Natural killer cell (primary cell): ENCODE measurements at regions not wholly inside any gene's neighbourhood (a gene's known extent, or its start where the extent isn't known, plus 50 kb on each side); places are given as distances from the start of the nearest gene placed in this dataset.

Experiments used
- ATAC-seq, 3 donors: fragments of 150-1000 bp in 2 of 3; fragments of 200-7000 bp in 1 of 3; cut with Tn5 transposase; 1 replicate in 1 of 3; 2 replicates in 2 of 3; pipeline ENCODE4 v1.10.0; 2021; ENCODE audit warnings: mild to moderate bottlenecking in 2 of 3, moderate library complexity in 2 of 3
- DNase-seq, 2 donors: peaks; one replicate each; pipeline versions ENCODE4 v3.0.0 to v3.0.0-alpha.2; 2013 to 2021; ENCODE audit warnings: mixed read lengths in 1 of 2
- H3K27ac ChIP-seq: one replicate; pipeline ENCODE4 v1.5.1; 2013; ENCODE audit warnings: mild to moderate bottlenecking, low read length
- H3K27me3 ChIP-seq: one replicate; pipeline ENCODE4 v1.6.1; 2013; ENCODE audit warnings: low read length; ENCODE audit not compliant: control insufficient read depth, insufficient read depth
- H3K36me3 ChIP-seq: one replicate; pipeline ENCODE4 v1.6.1; 2013; ENCODE audit warnings: low read length; ENCODE audit not compliant: control insufficient read depth, insufficient read depth
- H3K4me1 ChIP-seq: one replicate; pipeline ENCODE4 v1.6.1; 2013; ENCODE audit warnings: low read length; ENCODE audit not compliant: control insufficient read depth, insufficient read depth
- H3K4me3 ChIP-seq: one replicate; pipeline ENCODE4 v1.5.1; 2013; ENCODE audit warnings: low read length
- H3K9me3 ChIP-seq: one replicate; pipeline ENCODE4 v1.6.1; 2013; ENCODE audit warnings: low read length; ENCODE audit not compliant: control insufficient read depth, insufficient read depth
- H3K27ac Mint-ChIP-seq, 2 donors: one replicate each; pipeline ENCODE4 v1.8.0; 2022; ENCODE audit warnings: mild to moderate bottlenecking in 2 of 2, mixed read lengths in 2 of 2, moderate library complexity in 1 of 2
- H3K27me3 Mint-ChIP-seq, 2 donors: one replicate each; pipeline ENCODE4 v1.8.0; 2022; ENCODE audit warnings: low read depth in 2 of 2, mixed read lengths in 2 of 2
- H3K36me3 Mint-ChIP-seq: one replicate; pipeline ENCODE4 v1.8.0; 2022; ENCODE audit warnings: mixed read lengths
- H3K4me1 Mint-ChIP-seq, 2 donors: one replicate each; pipeline ENCODE4 v1.8.0; 2022; ENCODE audit warnings: mixed read lengths in 2 of 2
- H3K4me3 Mint-ChIP-seq: one replicate; pipeline ENCODE4 v1.8.0; 2022; ENCODE audit warnings: mild to moderate bottlenecking, moderate library complexity, mixed read lengths
- H3K9me3 Mint-ChIP-seq, 2 donors: one replicate each; pipeline ENCODE4 v1.8.0; 2022; ENCODE audit warnings: mixed read lengths in 2 of 2
- CTCF ChIP-seq: fragments of 200-600 bp; IDR thresholded peaks from one replicate; pipeline ENCODE4 v1.8.0; 2022; ENCODE audit warnings: antibody characterized with exemption
- WGBS: methylation state at CpG from one replicate; pipeline ENCODE4 v1.1.7; 2013; ENCODE audit warnings: missing lambda C conversion rate; ENCODE audit not compliant: insufficient coverage; 5-methylcytosine and 5-hydroxymethylcytosine counted together
- intact Hi-C: fragments of 100-400 bp; cut with micrococcal nuclease; formaldehyde crosslinking; loops from one replicate; pipeline ENCODE4 v1.14.2; 2022

GRCh38 chr6:18326001-18326400 lies 61.1 kb upstream of the RNF144B start:
- H3K9me3 Mint-ChIP-seq: no peaks in the 10 kb centered on the region
- TF ChIP-seq CTCF: no peak
- DNase-seq: no peak
- no peak overlapping the region for H3K4me3 ChIP-seq
- no peaks in the 10 kb centered on the region for H3K4me1 Mint-ChIP-seq
- no peak overlapping the region for H3K4me3 Mint-ChIP-seq
- no peak for ATAC-seq
- no peaks in the 10 kb centered on the region for H3K9me3 ChIP-seq
- H3K27ac Mint-ChIP-seq: no peak overlapping the region
- H3K27me3 Mint-ChIP-seq: peaks cover 0 to 11% of the 10 kb centered on the region in 2 donors
- H3K27me3 ChIP-seq: no peaks in the 10 kb centered on the region
- H3K36me3 ChIP-seq: no peaks in the 10 kb centered on the region
- H3K27ac ChIP-seq: no peak overlapping the region
- intact Hi-C loops: loop anchor here (10.0 kb wide), 1 partner anchor 1729 kb away; no protein-coding TSS in a partner anchor
- no peaks in the 10 kb centered on the region for H3K36me3 Mint-ChIP-seq
- WGBS: 81% methylated on average over 2 of the region's 2 CpGs
- H3K4me1 ChIP-seq: no peaks in the 10 kb centered on the region

- Histone ChIP-seq H3K36me3 (no peaks in the 10 kb centered on the region), H3K9me3 (no peaks in the 10 kb centered on the region), H3K27ac (no peak overlapping the region), H3K27me3 (no peaks in the 10 kb centered on the region), H3K4me3 (no peak overlapping the region), H3K4me1 (no peaks in the 10 kb centered on the region)
- DNase-seq: no peak
- no peak overlapping the region for H3K4me3 Mint-ChIP-seq
- no peak for ATAC-seq
- WGBS: 78% methylated on average over 3 of the region's 4 CpGs
- peaks cover 0 to 8% of the 10 kb centered on the region in 2 donors for H3K27me3 Mint-ChIP-seq
- no peaks in the 10 kb centered on the region for H3K9me3 Mint-ChIP-seq
- no peak overlapping the region for H3K27ac Mint-ChIP-seq
- intact Hi-C loops: loop anchor here (1.0 to 10.0 kb wide), 3 partner anchors 180 to 1802 kb away; no protein-coding TSS in a partner anchor
- H3K4me1 Mint-ChIP-seq: no peaks in the 10 kb centered on the region
- H3K36me3 Mint-ChIP-seq: no peaks in the 10 kb centered on the region
- TF ChIP-seq CTCF: no peak
These were observed 60.3 kb upstream of the DEK start for GRCh38 chr6:18324706-18325042.

- Histone ChIP-seq H3K9me3 (no peaks in the 10 kb centered on the region), H3K27ac (no peak overlapping the region), H3K4me3 (no peak overlapping the region), H3K27me3 (no peaks in the 10 kb centered on the region), H3K4me1 (no peaks in the 10 kb centered on the region), H3K36me3 (no peaks in the 10 kb centered on the region)
- Mint-ChIP-seq H3K27me3 (peaks cover 0 to 8% of the 10 kb centered on the region in 2 donors), H3K4me3 (no peak overlapping the region), H3K36me3 (no peaks in the 10 kb centered on the region), H3K27ac (no peak overlapping the region), H3K4me1 (no peaks in the 10 kb centered on the region), H3K9me3 (no peaks in the 10 kb centered on the region)
- intact Hi-C loops: loop anchor here (1.0 to 10.0 kb wide), 3 partner anchors 180 to 1803 kb away; no protein-coding TSS in a partner anchor
- peak; percentile 90 for TF ChIP-seq CTCF
- ATAC-seq (peak in 2 of 3 donors; percentile 68 to 76), DNase-seq (peak in 1 of 2 donors; percentile 66)
- WGBS: 44% methylated on average over 8 of the region's 8 CpGs
These were observed 59.8 kb upstream of the DEK start for GRCh38 chr6:18323935-18324705.

GRCh38 chr6:18317850-18318249 lies 53.5 kb upstream of the DEK start:
- Mint-ChIP-seq H3K4me3 (no peak overlapping the region), H3K9me3 (no peaks in the 10 kb centered on the region), H3K27ac (no peak overlapping the region), H3K4me1 (no peaks in the 10 kb centered on the region), H3K27me3 (peaks cover 0 to 4% of the 10 kb centered on the region in 2 donors), H3K36me3 (no peaks in the 10 kb centered on the region)
- no peak for DNase-seq
- WGBS: no CpG with 5 or more reads among the region's 1 CpG
- Histone ChIP-seq H3K9me3 (no peaks in the 10 kb centered on the region), H3K36me3 (no peaks in the 10 kb centered on the region), H3K27me3 (no peaks in the 10 kb centered on the region), H3K27ac (no peak overlapping the region), H3K4me3 (no peak overlapping the region), H3K4me1 (no peaks in the 10 kb centered on the region)
- intact Hi-C loops: no loop called here
- no peak for ATAC-seq
- TF ChIP-seq CTCF: no peak
